Cardiac muscle cell (in vitro differentiated cells and primary cell): ENCODE measurements at regions not wholly inside any gene's neighbourhood (a gene's known extent, or its start where the extent isn't known, plus 50 kb on each side); places are given as distances from the start of the nearest gene placed in this dataset.

Experiments
- DNase-seq, 2 donors: peaks; one replicate each; pipeline versions ENCODE4 v3.0.0 to v3.0.0-alpha.2; 2010 to 2017; ENCODE audit warnings: low read depth in 1 of 2, low spot score in 1 of 2
- H3K27ac ChIP-seq: fragments of 200-600 bp; sonication (generic); 2 replicates; pipeline ENCODE4 v1.5.1; 2016
- H3K27me3 ChIP-seq: fragments of 200-600 bp; sonication (generic); 2 replicates; pipeline ENCODE4 v1.6.0; 2016; ENCODE audit warnings: control low read depth
- H3K36me3 ChIP-seq: fragments of 200-600 bp; sonication (generic); 2 replicates; pipeline ENCODE4 v1.5.1; 2016; ENCODE audit warnings: control low read depth
- H3K4me1 ChIP-seq: fragments of 200-600 bp; sonication (generic); 2 replicates; pipeline ENCODE4 v1.8.1; 2017; ENCODE audit warnings: low read depth, mild to moderate bottlenecking, mixed run types
- H3K4me3 ChIP-seq: fragments of 200-600 bp; sonication (generic); 2 replicates; pipeline ENCODE4 v1.5.1; 2016; ENCODE audit warnings: mild to moderate bottlenecking
- H3K9me3 ChIP-seq: fragments of 200-600 bp; sonication (generic); 2 replicates; pipeline ENCODE4 v1.5.1; 2017; ENCODE audit warnings: low read depth, mild to moderate bottlenecking, control low read depth
- CTCF ChIP-seq: IDR thresholded peaks from 2 replicates; pipeline ENCODE4 v1.5.1; 2012; ENCODE audit warnings: low read depth, mild to moderate bottlenecking, low read length

DNA sequence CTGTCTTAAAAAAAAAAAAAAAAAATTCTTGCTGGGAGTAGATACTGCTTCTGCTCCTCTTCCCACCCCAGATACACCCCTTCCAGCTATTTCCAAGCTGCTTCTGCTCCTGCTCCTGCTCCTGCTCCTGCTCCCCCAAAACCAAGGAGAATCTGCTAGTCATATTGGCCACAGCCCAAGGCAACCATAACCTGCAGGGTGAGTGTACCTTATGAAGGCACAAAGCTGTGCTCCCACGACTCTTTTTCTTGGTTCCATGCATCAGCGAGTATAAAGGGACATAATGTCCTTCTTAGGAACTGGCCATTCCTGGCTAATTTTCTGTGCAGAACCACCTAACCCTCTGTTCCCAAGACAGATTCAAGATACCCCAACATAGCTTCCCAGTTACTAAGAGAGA, 129.5 kb upstream of the CDK1 start:
- TF ChIP-seq CTCF, result no peak
- H3K4me3 ChIP-seq, result no peak overlapping the region
- H3K36me3 ChIP-seq, result no peaks in the 10 kb centered on the region
- no peak overlapping the region for H3K27ac ChIP-seq
- H3K27me3 ChIP-seq, result no peaks in the 10 kb centered on the region
- H3K4me1 ChIP-seq, result peaks cover 20% of the 10 kb centered on the region
- no peak for DNase-seq
- H3K9me3 ChIP-seq, result no peaks in the 10 kb centered on the region

DNA sequence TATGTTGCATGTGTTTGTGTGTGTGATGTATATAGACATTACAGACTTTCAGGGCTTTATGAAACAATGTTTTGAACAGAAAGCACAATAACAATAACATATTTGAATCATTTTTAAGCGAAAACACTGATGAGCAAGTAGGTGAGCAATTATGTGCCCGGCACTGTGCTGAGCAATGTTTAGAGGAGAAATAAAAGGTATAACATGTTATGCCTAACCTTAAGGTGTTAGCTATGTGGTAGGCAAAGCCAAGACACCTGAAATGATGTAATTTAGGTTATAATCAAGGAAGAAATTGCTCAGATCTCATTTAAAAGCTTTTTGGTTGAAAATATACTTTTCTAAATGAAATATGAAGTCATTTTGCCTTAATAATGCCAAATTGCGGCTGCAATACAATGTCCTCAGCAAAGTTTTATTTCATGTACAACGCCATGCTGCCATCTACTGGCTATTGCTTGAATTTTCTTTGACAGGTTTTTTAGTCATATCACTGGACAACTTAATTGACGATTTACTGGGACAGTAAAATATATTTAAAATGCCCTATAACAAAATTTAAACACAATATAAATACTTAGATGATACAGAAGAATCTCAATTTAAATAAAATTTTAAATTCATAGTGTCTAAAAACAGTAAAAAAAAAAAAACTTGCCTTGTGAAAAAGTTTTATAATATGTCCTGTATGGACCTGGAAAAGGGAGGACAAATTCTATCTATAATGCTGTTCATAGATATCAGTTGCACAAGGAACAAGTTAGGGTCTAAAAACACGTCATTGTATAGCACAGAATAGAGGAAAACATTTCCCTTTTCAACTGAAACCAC, 131.1 kb upstream of the CDK1 start:
- DNase-seq, result peak; percentile 66 to 81
- H3K27ac ChIP-seq, result no peak overlapping the region
- H3K36me3 ChIP-seq, result no peaks in the 10 kb centered on the region
- peaks cover 23% of the 10 kb centered on the region for H3K4me1 ChIP-seq
- no peak overlapping the region for H3K4me3 ChIP-seq
- TF ChIP-seq CTCF, result peak; percentile 62
- no peaks in the 10 kb centered on the region for H3K9me3 ChIP-seq
- H3K27me3 ChIP-seq, result no peaks in the 10 kb centered on the region

DNA sequence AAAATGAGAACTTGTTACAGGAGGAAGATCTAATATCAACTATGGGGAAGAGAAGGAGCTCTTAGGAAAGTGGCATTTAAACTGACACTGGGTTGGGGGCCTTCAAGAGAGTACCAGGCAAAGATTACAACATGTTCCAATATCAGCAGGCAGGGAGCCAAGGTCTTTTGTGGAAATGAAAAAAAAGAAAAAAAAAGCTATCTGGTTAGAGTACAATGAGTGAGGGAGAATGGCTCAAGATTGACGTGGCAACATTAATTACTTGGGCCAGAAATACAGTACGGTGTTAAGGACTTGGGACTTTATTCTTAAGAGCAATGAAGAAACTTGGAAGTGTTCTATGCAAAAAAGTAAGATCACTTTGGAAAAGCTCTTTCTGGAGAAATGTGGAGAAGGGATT, 132.3 kb upstream of the CDK1 start:
- no peak for DNase-seq
- Histone ChIP-seq H3K27ac (no peak overlapping the region), H3K27me3 (no peaks in the 10 kb centered on the region), H3K9me3 (no peaks in the 10 kb centered on the region), H3K4me1 (peaks cover 17% of the 10 kb centered on the region), H3K36me3 (no peaks in the 10 kb centered on the region), H3K4me3 (no peak overlapping the region)
- no peak for TF ChIP-seq CTCF

- no peak overlapping the region for H3K27ac ChIP-seq
- no peak for TF ChIP-seq CTCF
Measured at GRCh38 chr10:60644436-60645130, 133.7 kb upstream of the CDK1 start.

GRCh38 chr10:60643874-60644273, 134.4 kb upstream of the CDK1 start:
- no peak for DNase-seq
- H3K27me3 ChIP-seq, result no peaks in the 10 kb centered on the region
- H3K27ac ChIP-seq, result no peak overlapping the region
- H3K4me1 ChIP-seq, result peaks cover 11% of the 10 kb centered on the region
- no peak for TF ChIP-seq CTCF
- H3K4me3 ChIP-seq, result no peak overlapping the region
- H3K9me3 ChIP-seq, result no peaks in the 10 kb centered on the region
- H3K36me3 ChIP-seq, result no peaks in the 10 kb centered on the region

More at GRCh38 chr10:60644436-60645130, 133.7 kb upstream of the CDK1 start:
- Histone ChIP-seq H3K4me1 (peaks cover 12% of the 10 kb centered on the region), H3K36me3 (no peaks in the 10 kb centered on the region), H3K4me3 (no peak overlapping the region), H3K27me3 (no peaks in the 10 kb centered on the region), H3K9me3 (no peaks in the 10 kb centered on the region)
- no peak for DNase-seq
